IMR-90 (cell line): ENCODE measurements at regions not wholly inside any gene's neighbourhood (a gene's known extent, or its start where the extent isn't known, plus 50 kb on each side); places are given as distances from the start of the nearest gene placed in this dataset.

Source experiments
- ATAC-seq: fragments of 200-7000 bp; cut with Tn5 transposase; 2 replicates; pipeline ENCODE4 v1.9.1; 2020; ENCODE audit warnings: low read depth, mild to moderate bottlenecking, moderate library complexity
- BruUV-seq: library from RNA; stranded (reverse); fragments of 400-500 nt; replicated peaks from 2 replicates; lab custom pipeline; 2021; lab: Mats Ljungman, UMichigan
- CTCF ChIA-PET: fragments of 300-600 bp; formaldehyde crosslinking; extraction: SDS; loops from one replicate; lab custom pipeline; 2021; ENCODE audit warnings: antibody characterized with exemption; lab: Yijun Ruan, JAX
- POLR2A ChIA-PET: fragments of 300-600 bp; sonication (Branson Sonifier 250); formaldehyde crosslinking; loops from one replicate; lab custom pipeline; 2022; ENCODE audit warnings: antibody characterized with exemption; ENCODE audit not compliant: unreplicated experiment; lab: Charles Lee
- DNase-seq: peaks from one replicate; pipeline ENCODE4 v3.0.0; 2013
- H2AFZ ChIP-seq: replicated peaks from 2 replicates; pipeline ENCODE3; 2013; ENCODE audit warnings: low read length, mild to moderate bottlenecking; ENCODE audit not compliant: poor library complexity
- H2AK5ac ChIP-seq: 2 replicates; pipeline ENCODE4 v1.6.1; 2013; ENCODE audit warnings: low read depth, low read length, inconsistent platforms
- H2AK9ac ChIP-seq: replicated peaks from 2 replicates; pipeline ENCODE3; 2013; ENCODE audit warnings: mild to moderate bottlenecking, low read depth, low read length, moderate library complexity; ENCODE audit not compliant: poor library complexity
- H2BK120ac ChIP-seq: 2 replicates; pipeline ENCODE4 v1.6.1; 2013; ENCODE audit warnings: low read depth, low read length, inconsistent platforms
- H2BK15ac ChIP-seq: 3 replicates; pipeline ENCODE4 v1.6.1; 2013; ENCODE audit warnings: low read depth, low read length, inconsistent platforms
- H2BK20ac ChIP-seq: 2 replicates; pipeline ENCODE4 v1.6.1; 2013; ENCODE audit warnings: low read depth, mild to moderate bottlenecking, inconsistent platforms, low read length, moderate library complexity
- H2BK5ac ChIP-seq: 2 replicates; pipeline ENCODE4 v1.6.1; 2013; ENCODE audit warnings: mild to moderate bottlenecking, low read depth, low read length, inconsistent platforms; ENCODE audit not compliant: poor library complexity, severe bottlenecking
- H3K14ac ChIP-seq: replicated peaks from 2 replicates; pipeline ENCODE4 v1.6.1; 2013; ENCODE audit warnings: low read depth, low read length, inconsistent platforms
- H3K18ac ChIP-seq: 2 replicates; pipeline ENCODE4 v1.6.1; 2013; ENCODE audit warnings: low read depth, low read length, control low read depth
- H3K23ac ChIP-seq: 2 replicates; pipeline ENCODE4 v1.6.1; 2013; ENCODE audit warnings: low read depth, low read length, inconsistent platforms
- H3K27ac ChIP-seq: 2 replicates; pipeline ENCODE4 v1.5.1; 2013; ENCODE audit warnings: mild to moderate bottlenecking, control low read depth, low read length; ENCODE audit not compliant: insufficient read depth
- H3K27me3 ChIP-seq: 2 replicates; pipeline ENCODE4 v1.6.1; 2013; ENCODE audit warnings: low read length; ENCODE audit not compliant: control insufficient read depth, insufficient read depth
- H3K36me3 ChIP-seq: 2 replicates; pipeline ENCODE4 v1.6.1; 2013; ENCODE audit warnings: low read length, mixed read lengths; ENCODE audit not compliant: control insufficient read depth, insufficient read depth
- H3K4ac ChIP-seq: 2 replicates; pipeline ENCODE4 v1.6.1; 2013; ENCODE audit warnings: low read depth, low read length, inconsistent platforms
- H3K4me1 ChIP-seq: 2 replicates; pipeline ENCODE4 v1.6.1; 2013; ENCODE audit warnings: low read length, mixed read lengths; ENCODE audit not compliant: control insufficient read depth, insufficient read depth
- H3K4me2 ChIP-seq: 2 replicates; pipeline ENCODE4 v1.6.1; 2013; ENCODE audit warnings: low read depth, mild to moderate bottlenecking, control low read depth, low read length, moderate library complexity
- H3K4me3 ChIP-seq: 2 replicates; pipeline ENCODE4 v1.5.1; 2013; ENCODE audit warnings: low read depth, mild to moderate bottlenecking, control low read depth, low read length, moderate library complexity; ENCODE audit not compliant: insufficient read depth
- H3K56ac ChIP-seq: 2 replicates; pipeline ENCODE4 v1.6.1; 2013; ENCODE audit warnings: low read length, inconsistent platforms; ENCODE audit not compliant: insufficient read depth; ENCODE audit errors: extremely low read depth
- H3K79me1 ChIP-seq, 2 experiments: 2 replicates each; pipeline ENCODE4 v1.6.1; 2013; ENCODE audit warnings: low read length in 2 of 2, inconsistent platforms in 1 of 2, low read depth in 1 of 2
- H3K9ac ChIP-seq: 2 replicates; pipeline ENCODE4 v1.6.1; 2013; ENCODE audit warnings: low read depth, low read length, control low read depth
- H3K9me1 ChIP-seq: 2 replicates; pipeline ENCODE4 v1.6.1; 2013; ENCODE audit warnings: low read length, inconsistent platforms; ENCODE audit not compliant: insufficient read depth
- H3K9me3 ChIP-seq: 2 replicates; pipeline ENCODE4 v1.6.1; 2013; ENCODE audit warnings: low read length; ENCODE audit not compliant: control insufficient read depth, insufficient read depth
- H4K20me1 ChIP-seq: 2 replicates; pipeline ENCODE4 v1.6.1; 2013; ENCODE audit warnings: low read length, inconsistent platforms; ENCODE audit not compliant: insufficient read depth
- H4K5ac ChIP-seq: 2 replicates; pipeline ENCODE4 v1.6.1; 2013; ENCODE audit warnings: mild to moderate bottlenecking, low read depth, low read length, control low read depth
- H4K8ac ChIP-seq, 2 experiments: 2 replicates each; pipeline ENCODE4 v1.6.1; 2013; ENCODE audit warnings: low read depth in 2 of 2, low read length in 2 of 2, control low read depth in 1 of 2, inconsistent platforms in 1 of 2
- H4K91ac ChIP-seq: 2 replicates; pipeline ENCODE4 v1.6.1; 2013; ENCODE audit warnings: low read depth, low read length, inconsistent platforms; ENCODE audit not compliant: insufficient read depth
- BHLHE40 ChIP-seq: fragments of 150-350 bp; IDR thresholded peaks from 2 replicates; pipeline ENCODE4 v1.6.1; 2016; ENCODE audit warnings: mild to moderate bottlenecking, low read depth, low read length
- CEBPB ChIP-seq: IDR thresholded peaks from 2 replicates; pipeline ENCODE4 v1.6.1; 2012; ENCODE audit warnings: low read depth, low read length, improper control_type of control experiment
- CHD1 ChIP-seq: IDR thresholded peaks from 2 replicates; pipeline ENCODE4 v1.6.1; 2012; ENCODE audit warnings: low read depth, low read length, improper control_type of control experiment
- ELK1 ChIP-seq: fragments of 150-350 bp; IDR thresholded peaks from 2 replicates; pipeline ENCODE4 v1.6.1; 2016; ENCODE audit warnings: low read depth, mild to moderate bottlenecking, low read length, moderate library complexity, borderline replicate concordance
- FOS ChIP-seq: fragments of 150-350 bp; IDR thresholded peaks from 2 replicates; pipeline ENCODE4 v1.6.1; 2016; ENCODE audit warnings: low read depth, low read length
- MAFK ChIP-seq: IDR thresholded peaks from 2 replicates; pipeline ENCODE4 v1.6.1; 2012; ENCODE audit warnings: low read depth, low read length, improper control_type of control experiment
- MAZ ChIP-seq: IDR thresholded peaks from 2 replicates; pipeline ENCODE4 v1.6.1; 2012; ENCODE audit warnings: low read depth, mild to moderate bottlenecking, low read length, improper control_type of control experiment, moderate library complexity, borderline replicate concordance
- MXI1 ChIP-seq: IDR thresholded peaks from 2 replicates; pipeline ENCODE4 v1.6.1; 2012; ENCODE audit warnings: low read depth, mild to moderate bottlenecking, low read length, moderate library complexity, borderline replicate concordance
- NFE2L2 ChIP-seq: fragments of 150-350 bp; IDR thresholded peaks from 2 replicates; pipeline ENCODE4 v1.6.1; 2016; ENCODE audit warnings: low read depth, mild to moderate bottlenecking, low read length
- POLR2A ChIP-seq: IDR thresholded peaks from 2 replicates; pipeline ENCODE4 v1.6.1; 2012; ENCODE audit warnings: mild to moderate bottlenecking, low read depth, low read length
- RAD21 ChIP-seq: IDR thresholded peaks from 2 replicates; pipeline ENCODE4 v1.6.1; 2012; ENCODE audit warnings: low read length, improper control_type of control experiment
- RCOR1 ChIP-seq: IDR thresholded peaks from 2 replicates; pipeline ENCODE4 v1.6.1; 2012; ENCODE audit warnings: mild to moderate bottlenecking, low read length, improper control_type of control experiment; ENCODE audit not compliant: insufficient replicate concordance
- RFX5 ChIP-seq: IDR thresholded peaks from 2 replicates; pipeline ENCODE4 v1.8.0; 2012; ENCODE audit warnings: low read depth, mild to moderate bottlenecking, low read length, moderate library complexity
- SMC3 ChIP-seq: fragments of 150-350 bp; IDR thresholded peaks from 2 replicates; pipeline ENCODE4 v1.6.1; 2016; ENCODE audit warnings: low read depth, mild to moderate bottlenecking, antibody characterized with exemption, low read length, moderate library complexity
- USF2 ChIP-seq: fragments of 150-350 bp; IDR thresholded peaks from 2 replicates; pipeline ENCODE4 v1.6.1; 2017; ENCODE audit warnings: mild to moderate bottlenecking, antibody characterized with exemption, low read length, low read depth
- dilution Hi-C: fragments of 300-500 bp; cut with HindIII; formaldehyde crosslinking; loops from one replicate; pipeline ENCODE4 v1.14.3; 2018; ENCODE audit warnings: low sequenced_read_pairs; ENCODE audit not compliant: unreplicated experiment
- in situ Hi-C: fragments of 300-500 bp; cut with MboI; formaldehyde crosslinking; loops from 3 replicates; pipeline ENCODE4 v1.14.3; 2019; ENCODE audit warnings: low sequenced_read_pairs, inconsistent platforms, mixed read lengths
- intact Hi-C: fragments of 100-400 bp; cut with micrococcal nuclease; formaldehyde crosslinking; loops from 2 replicates; pipeline ENCODE4 v1.10.0; 2022

GRCh38 chr21:16347223-16347622 lies 617.4 kb downstream of the USP25 start:
- in situ Hi-C loops, result no loop called here

More at GRCh38 chr21:16347223-16347622, 617.4 kb downstream of the USP25 start:
- Histone ChIP-seq H3K4ac (no peak overlapping the region), H2AK5ac (no peak overlapping the region), H2BK15ac (no peak overlapping the region), H3K9ac (no peak overlapping the region), H4K20me1 (no peaks in the 10 kb centered on the region), H3K79me1 (no peaks in the 10 kb centered on the region), H2BK5ac (no peak overlapping the region), H4K91ac (no peak overlapping the region), H3K4me2 (no peak overlapping the region), H3K14ac (no peak overlapping the region), H3K9me1 (no peaks in the 10 kb centered on the region), H3K4me1 (no peaks in the 10 kb centered on the region), H3K23ac (no peak overlapping the region), H2AFZ (no peak overlapping the region), H2BK120ac (no peak overlapping the region), H2BK20ac (no peak overlapping the region), H3K18ac (no peak overlapping the region), H3K36me3 (no peaks in the 10 kb centered on the region), H3K27ac (no peak overlapping the region), H3K56ac (no peak overlapping the region), H3K27me3 (no peaks in the 10 kb centered on the region), H3K4me3 (no peak overlapping the region), H4K8ac (no peak overlapping the region), H4K5ac (no peak overlapping the region), H3K9me3 (no peaks in the 10 kb centered on the region), H2AK9ac (no peak overlapping the region)
- ChIA-PET POLR2A (interaction anchor here (0.5 kb wide), 1 partner anchor 436 kb away, joined by 6 read pairs; no protein-coding TSS in a partner anchor), CTCF (no interaction called here)
- dilution Hi-C loops (no loop called here), intact Hi-C loops (no loop called here)
- TF ChIP-seq RAD21, result no peak
- no peak for TF ChIP-seq MAZ
- no peak for TF ChIP-seq RFX5
- no peak for TF ChIP-seq NFE2L2
- no peak for TF ChIP-seq MXI1
- no peak for TF ChIP-seq MAFK
- no peak for TF ChIP-seq SMC3
- no peak for TF ChIP-seq RCOR1
- TF ChIP-seq ELK1, result no peak
- TF ChIP-seq BHLHE40, result no peak
- no peak for TF ChIP-seq USF2
- no peak for TF ChIP-seq CHD1
- no peak for TF ChIP-seq FOS
- no peak for TF ChIP-seq CEBPB
- no peak for TF ChIP-seq POLR2A
- no TSS peak for BruUV-seq
- DNase-seq (no peak), ATAC-seq (no peak)
